MM.1S (cell line): ENCODE measurements at regions not wholly inside any gene's neighbourhood (a gene's known extent, or its start where the extent isn't known, plus 50 kb on each side); places are given as distances from the start of the nearest gene placed in this dataset.

Experiments used
- DNase-seq: peaks from one replicate; pipeline ENCODE4 v3.0.0-alpha.2; 2015
- H2AFZ ChIP-seq: fragments of 300-600 bp; sonication (generic); 2 replicates; pipeline ENCODE4 v1.6.0; 2016; ENCODE audit warnings: antibody characterized with exemption, low read length
- H3F3A ChIP-seq: fragments of 300-600 bp; sonication (generic); 2 replicates; pipeline ENCODE4 v1.6.1; 2016; ENCODE audit warnings: mild to moderate bottlenecking, antibody characterized with exemption, low read length, moderate library complexity, mixed read lengths; ENCODE audit not compliant: insufficient read depth
- H3K27ac ChIP-seq: fragments of 300-600 bp; sonication (generic); 2 replicates; pipeline ENCODE4 v1.5.1; 2016; ENCODE audit warnings: mild to moderate bottlenecking, low read length
- H3K27me3 ChIP-seq: fragments of 300-600 bp; sonication (generic); replicated peaks from 2 replicates; pipeline ENCODE4 v1.6.0; 2016; ENCODE audit warnings: low read length; ENCODE audit not compliant: insufficient read depth
- H3K36me3 ChIP-seq: fragments of 300-600 bp; sonication (generic); replicated peaks from 2 replicates; pipeline ENCODE4 v1.6.1; 2016; ENCODE audit warnings: mild to moderate bottlenecking, low read length, mixed read lengths; ENCODE audit not compliant: insufficient read depth
- H3K4me1 ChIP-seq: fragments of 300-600 bp; sonication (generic); 2 replicates; pipeline ENCODE4 v1.6.1; 2016; ENCODE audit warnings: low read length, mixed read lengths
- H3K4me2 ChIP-seq: fragments of 300-600 bp; sonication (generic); 2 replicates; pipeline ENCODE4 v1.6.0; 2016; ENCODE audit warnings: low read depth, low read length
- H3K4me3 ChIP-seq: fragments of 300-600 bp; sonication (generic); 2 replicates; pipeline ENCODE4 v1.5.1; 2016; ENCODE audit warnings: low read length, mixed read lengths
- H3K79me2 ChIP-seq: fragments of 300-600 bp; sonication (generic); 2 replicates; pipeline ENCODE4 v1.6.1; 2016; ENCODE audit warnings: mixed run types, low read length, mixed read lengths
- H3K9ac ChIP-seq: fragments of 300-600 bp; sonication (generic); 2 replicates; pipeline ENCODE4 v1.6.1; 2016; ENCODE audit warnings: low read length, mixed read lengths
- H3K9me2 ChIP-seq: fragments of 300-600 bp; sonication (generic); replicated peaks from 2 replicates; pipeline ENCODE4 v1.6.1; 2016; ENCODE audit warnings: mild to moderate bottlenecking, low read length, mixed read lengths; ENCODE audit not compliant: insufficient read depth
- H3K9me3 ChIP-seq: fragments of 300-600 bp; sonication (generic); replicated peaks from 2 replicates; pipeline ENCODE4 v1.6.1; 2016; ENCODE audit warnings: mild to moderate bottlenecking, low read length, mixed read lengths; ENCODE audit not compliant: insufficient read depth
- H4K20me1 ChIP-seq: fragments of 300-600 bp; sonication (generic); 2 replicates; pipeline ENCODE4 v1.6.1; 2016; ENCODE audit warnings: mild to moderate bottlenecking, low read length, moderate library complexity, mixed read lengths; ENCODE audit not compliant: insufficient read depth
- CTCF ChIP-seq: fragments of 300-600 bp; sonication (generic); IDR thresholded peaks from 2 replicates; pipeline ENCODE4 v1.5.1; 2016; ENCODE audit warnings: antibody characterized with exemption, low read length, mixed read lengths
- EZH2 ChIP-seq: fragments of 300-600 bp; sonication (generic); optimal IDR thresholded peaks from 2 replicates; pipeline ENCODE3; 2017; ENCODE audit warnings: low read depth, mild to moderate bottlenecking, antibody characterized with exemption, low read length, mixed read lengths
- EZH2phosphoT487 ChIP-seq: fragments of 300-600 bp; sonication (generic); IDR thresholded peaks from 2 replicates; pipeline ENCODE4 v1.6.1; 2018; ENCODE audit warnings: antibody characterized with exemption, low read length

- no peak overlapping the region for H2AFZ ChIP-seq
- no peaks in the 10 kb centered on the region for H3K4me1 ChIP-seq
- no peak overlapping the region for H3K9ac ChIP-seq
These were observed 52.4 kb upstream of the MRPS22 start for GRCh38 chr3:139291276-139292051.

GRCh38 chr3:139292192-139292591, 51.6 kb upstream of the MRPS22 start:
- Histone ChIP-seq H3K27ac (no peak overlapping the region), H3K27me3 (no peaks in the 10 kb centered on the region), H3K4me3 (no peak overlapping the region), H3K9me2 (no peaks in the 10 kb centered on the region), H3K36me3 (no peaks in the 10 kb centered on the region), H4K20me1 (no peaks in the 10 kb centered on the region), H3K79me2 (no peaks in the 10 kb centered on the region), H3K9ac (no peak overlapping the region), H3F3A (no peaks in the 10 kb centered on the region), H3K4me1 (no peaks in the 10 kb centered on the region), H2AFZ (no peak overlapping the region), H3K9me3 (no peaks in the 10 kb centered on the region), H3K4me2 (no peak overlapping the region)
- no peak for DNase-seq
- TF ChIP-seq EZH2 (no peak), CTCF (no peak), EZH2phosphoT487 (no peak)

More at GRCh38 chr3:139291276-139292051, 52.4 kb upstream of the MRPS22 start:
- Histone ChIP-seq H3F3A (no peaks in the 10 kb centered on the region), H3K9me3 (no peaks in the 10 kb centered on the region), H3K27ac (no peak overlapping the region), H3K27me3 (no peaks in the 10 kb centered on the region), H3K9me2 (no peaks in the 10 kb centered on the region), H3K4me3 (no peak overlapping the region), H4K20me1 (no peaks in the 10 kb centered on the region), H3K36me3 (no peaks in the 10 kb centered on the region), H3K79me2 (no peaks in the 10 kb centered on the region), H3K4me2 (no peak overlapping the region)
- DNase-seq: no peak
- TF ChIP-seq EZH2: no peak
- TF ChIP-seq EZH2phosphoT487: no peak
- TF ChIP-seq CTCF: no peak

- Histone ChIP-seq H2AFZ (no peak overlapping the region), H3K9me2 (no peaks in the 10 kb centered on the region), H3K4me2 (no peak overlapping the region), H3K27ac (no peak overlapping the region), H4K20me1 (no peaks in the 10 kb centered on the region), H3K4me1 (no peaks in the 10 kb centered on the region), H3K79me2 (no peaks in the 10 kb centered on the region), H3K9ac (no peak overlapping the region), H3K9me3 (no peaks in the 10 kb centered on the region), H3K4me3 (no peak overlapping the region), H3K27me3 (no peaks in the 10 kb centered on the region), H3F3A (no peaks in the 10 kb centered on the region), H3K36me3 (no peaks in the 10 kb centered on the region)
- no peak for DNase-seq
- TF ChIP-seq EZH2: no peak
- no peak for TF ChIP-seq EZH2phosphoT487
- TF ChIP-seq CTCF: no peak
These were observed 50.8 kb upstream of the MRPS22 start for GRCh38 chr3:139292711-139293664.
